DOHH2 (cell line): ENCODE measurements at regions not wholly inside any gene's neighbourhood (a gene's known extent, or its start where the extent isn't known, plus 50 kb on each side); places are given as distances from the start of the nearest gene placed in this dataset.

Experiments
- CTCF ChIP-seq: fragments of 200-600 bp; sonication (generic); IDR thresholded peaks from one replicate; pipeline ENCODE4 v1.5.1; 2014; ENCODE audit warnings: antibody characterized with exemption, mild to moderate bottlenecking, low read depth, low read length; ENCODE audit not compliant: poor library complexity, severe bottlenecking
- EZH2phosphoT487 ChIP-seq: fragments of 200-600 bp; sonication (generic); IDR thresholded peaks from 2 replicates; pipeline ENCODE4 v1.6.1; 2017; ENCODE audit warnings: borderline replicate concordance, mild to moderate bottlenecking, antibody characterized with exemption, low read length, moderate library complexity, mixed read lengths

- TF ChIP-seq CTCF (no peak), EZH2phosphoT487 (no peak)
Measured at GRCh38 chrX:8314881-8315280, 143.8 kb upstream of the VCX2 start.
